ENCODE measurements at regions not wholly inside any gene's neighbourhood (a gene's known extent, or its start where the extent isn't known, plus 50 kb on each side); places are given as distances from the start of the nearest gene placed in this dataset.

GRCh38 chr2:220708366-220708765 is 863.7 kb downstream of the EPHA4 start:
- H3K27ac ChIP-seq: no peak overlapping the region
- DNase-seq (ENCODE audit: low spot score): no peak
- H3K4me3 ChIP-seq: no peak overlapping the region
- TF ChIP-seq CTCF (IDR thresholded peaks at IDR 0.05): no peak

- no peak overlapping the region for H3K27ac ChIP-seq
- TF ChIP-seq CTCF (IDR thresholded peaks at IDR 0.05): no peak
- DNase-seq (ENCODE audit: low spot score): no peak
- H3K4me3 ChIP-seq: no peak overlapping the region
Measured at GRCh38 chr2:220717283-220717682, 854.8 kb downstream of the EPHA4 start.

DNA sequence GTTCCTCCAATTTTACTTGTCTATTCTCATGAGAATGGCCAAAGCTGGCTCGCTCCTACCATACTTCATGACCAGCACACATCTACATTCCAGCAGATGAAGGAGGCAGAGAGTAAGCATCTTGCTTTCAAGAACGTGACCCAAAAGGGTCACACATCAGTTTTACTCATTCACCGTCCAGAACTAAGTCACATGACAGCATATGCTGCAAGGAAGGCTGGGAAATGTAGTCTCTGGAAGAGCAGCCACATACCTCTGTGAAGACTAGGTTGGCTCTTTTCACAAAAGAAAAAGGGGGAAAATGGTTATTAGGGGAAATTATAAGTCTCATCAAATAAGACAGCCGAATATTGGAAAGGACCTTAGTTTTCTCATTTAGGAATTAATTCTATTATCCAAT is 835.3 kb downstream of the EPHA4 start:
- TF ChIP-seq CTCF (IDR thresholded peaks at IDR 0.05): no peak
- no peak overlapping the region for H3K4me3 ChIP-seq
- H3K27ac ChIP-seq: no peak overlapping the region
- DNase-seq (ENCODE audit: low spot score): no peak

DNA sequence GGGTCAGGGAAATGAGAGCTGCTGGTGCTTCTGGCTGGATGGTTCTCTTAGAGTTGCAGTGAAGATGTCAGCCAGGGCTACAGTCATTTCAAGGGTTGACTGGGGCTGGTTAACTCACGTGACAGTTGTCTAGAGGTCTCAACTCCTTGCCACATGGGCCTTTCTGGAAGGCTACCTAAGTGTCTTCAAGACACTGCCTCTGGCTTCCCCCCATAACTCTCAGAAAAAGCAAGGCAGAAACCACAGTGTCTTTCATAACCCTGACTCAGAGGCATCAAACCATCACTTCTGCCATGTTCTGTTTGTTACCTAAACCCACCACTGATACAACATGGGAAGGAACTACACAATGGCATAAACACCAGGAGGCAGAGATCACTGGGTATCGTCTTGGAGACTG is 828.9 kb downstream of the EPHA4 start:
- TF ChIP-seq CTCF (IDR thresholded peaks at IDR 0.05): no peak
- H3K27ac ChIP-seq: no peak overlapping the region
- no peak overlapping the region for H3K4me3 ChIP-seq
- DNase-seq (ENCODE audit: low spot score): no peak

DNA sequence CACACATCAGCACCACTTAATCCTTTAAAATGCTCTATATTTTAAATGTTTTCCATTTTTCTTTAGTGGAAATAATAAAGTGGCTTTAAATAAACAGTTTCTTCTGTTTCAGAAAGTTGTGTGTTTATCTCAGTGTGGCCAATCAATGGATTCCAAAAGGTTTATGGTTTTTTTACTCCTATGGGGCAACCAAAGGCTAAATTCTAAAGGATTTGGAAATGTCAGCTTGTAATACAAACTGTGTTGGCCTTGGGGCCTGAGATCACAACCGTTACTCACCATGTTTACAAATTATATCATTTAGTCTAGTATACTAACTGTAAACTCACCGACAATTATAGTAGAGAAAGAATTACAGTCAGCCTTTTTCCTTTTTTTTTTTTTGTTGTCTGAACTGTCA is 827.2 kb downstream of the EPHA4 start:
- no peak for TF ChIP-seq CTCF (IDR thresholded peaks at IDR 0.05)
- Histone ChIP-seq H3K27ac (no peak overlapping the region), H3K4me3 (no peak overlapping the region)
- DNase-seq (ENCODE audit: low spot score): no peak

GRCh38 chr2:220745682-220746081 is 826.4 kb downstream of the EPHA4 start:
- Histone ChIP-seq H3K4me3 (no peak overlapping the region), H3K27ac (no peak overlapping the region)
- no peak for DNase-seq (ENCODE audit: low spot score)
- TF ChIP-seq CTCF (IDR thresholded peaks at IDR 0.05): no peak

- no peak for DNase-seq (ENCODE audit: low spot score)
- TF ChIP-seq CTCF (IDR thresholded peaks at IDR 0.05): no peak
- H3K4me3 ChIP-seq: no peak overlapping the region
- H3K27ac ChIP-seq: no peak overlapping the region
Measured at GRCh38 chr2:220747736-220748135, 824.4 kb downstream of the EPHA4 start.
